CD4-positive, alpha-beta T cell treated with Interferon alpha-2 for 1 hour (primary cell): ENCODE measurements at regions not wholly inside any gene's neighbourhood (a gene's known extent, or its start where the extent isn't known, plus 50 kb on each side); places are given as distances from the start of the nearest gene placed in this dataset.
A peak's percentile ranks its signal among the peaks of the same experiment; 100 is the strongest.
"Not testable (repeated sequence)": the region's sequence is repeated elsewhere in the genome, so short reads cannot be mapped to it uniquely, and the experiment has no call there.

Source experiments
- DNase-seq, 2 donors: peaks; one replicate each; pipeline ENCODE4 v3.0.0-alpha.2; 2020 to 2022

- no peak for DNase-seq
Measured at GRCh38 chr5:108528655-108529054, 146.8 kb upstream of the FBXL17 start.

GRCh38 chr5:108524564-108524963 is 142.7 kb upstream of the FBXL17 start:
- no peak for DNase-seq

GRCh38 chr5:108523360-108523759 is 141.5 kb upstream of the FBXL17 start:
- DNase-seq: no peak

- peak in 1 of 2 donors; percentile 46 for DNase-seq
Measured at GRCh38 chr5:108521841-108522506, 140.1 kb upstream of the FBXL17 start.

GRCh38 chr5:108521011-108521700 is 139.3 kb upstream of the FBXL17 start:
- no peak for DNase-seq

- DNase-seq: no peak
Measured at GRCh38 chr5:108516785-108517184, 134.9 kb upstream of the FBXL17 start.

GRCh38 chr5:108515517-108516105 is 133.7 kb upstream of the FBXL17 start:
- no peak for DNase-seq

- no peak for DNase-seq
Measured at GRCh38 chr5:108508979-108509378, 127.1 kb upstream of the FBXL17 start.

- no peak for DNase-seq
Measured at GRCh38 chr5:108507631-108508030, 125.7 kb upstream of the FBXL17 start.

- DNase-seq: no peak
Measured at GRCh38 chr5:108505608-108506007, 123.7 kb upstream of the FBXL17 start.

GRCh38 chr5:108504974-108505373 is 123.1 kb upstream of the FBXL17 start:
- no peak for DNase-seq

GRCh38 chr5:108503986-108504385 is 122.1 kb upstream of the FBXL17 start:
- no peak for DNase-seq

GRCh38 chr5:108495615-108496014 is 113.7 kb upstream of the FBXL17 start:
- DNase-seq: not testable (repeated sequence)

- DNase-seq: no peak
Measured at GRCh38 chr5:108487951-108488350, 106.1 kb upstream of the FBXL17 start.

GRCh38 chr5:108484035-108484434 is 102.1 kb upstream of the FBXL17 start:
- DNase-seq: no peak

GRCh38 chr5:108481355-108481931 is 99.5 kb upstream of the FBXL17 start:
- DNase-seq: peak in 1 of 2 donors; percentile 1

GRCh38 chr5:108472237-108472636 is 90.3 kb upstream of the FBXL17 start:
- no peak for DNase-seq

- no peak for DNase-seq
Measured at GRCh38 chr5:108467563-108467962, 85.7 kb upstream of the FBXL17 start.

- DNase-seq: no peak
Measured at GRCh38 chr5:108461628-108462367, 79.9 kb upstream of the FBXL17 start.

GRCh38 chr5:108459769-108460168 is 77.9 kb upstream of the FBXL17 start:
- DNase-seq: no peak

GRCh38 chr5:108451269-108451668 is 69.4 kb upstream of the FBXL17 start:
- DNase-seq: no peak

- not testable (repeated sequence) for DNase-seq
Measured at GRCh38 chr5:108444130-108444529, 62.2 kb upstream of the FBXL17 start.

- DNase-seq: not testable (repeated sequence)
Measured at GRCh38 chr5:108442063-108442651, 60.3 kb upstream of the FBXL17 start.
